Right cardiac atrium (tissue), 5 donors: ENCODE measurements at regions not wholly inside any gene's neighbourhood (a gene's known extent, or its start where the extent isn't known, plus 50 kb on each side); places are given as distances from the start of the nearest gene placed in this dataset.

Experiments
- ATAC-seq, 2 donors: fragments of 200-7000 bp; cut with Tn5 transposase; one replicate each; pipeline versions ENCODE4 v1.8.0 to v1.9.1; 2020; ENCODE audit warnings: moderate library complexity in 2 of 2, mild to moderate bottlenecking in 1 of 2
- DNase-seq, 3 donors: peaks; one replicate each; pipeline ENCODE4 v3.0.0-alpha.2; 2020
- H3K27ac ChIP-seq: one replicate; pipeline ENCODE4 v1.5.1; 2013; ENCODE audit warnings: mild to moderate bottlenecking, low read length, control low read depth, moderate library complexity
- H3K27me3 ChIP-seq: one replicate; pipeline ENCODE4 v1.6.1; 2013; ENCODE audit not compliant: control insufficient read depth, insufficient read depth
- H3K4me1 ChIP-seq: one replicate; pipeline ENCODE4 v1.6.1; 2013; ENCODE audit warnings: low read length; ENCODE audit not compliant: control insufficient read depth, insufficient read depth
- H3K4me3 ChIP-seq: one replicate; pipeline ENCODE4 v1.5.1; 2013; ENCODE audit warnings: low read length, control low read depth
- H3K9me3 ChIP-seq: one replicate; pipeline ENCODE4 v1.6.1; 2013; ENCODE audit warnings: low read length; ENCODE audit not compliant: control insufficient read depth
- WGBS: extraction: QIAGEN DNeasy Blood & Tissue Kit; methylation state at CpG from one replicate; pipeline ENCODE4 v1.1.7; 2013; 5-methylcytosine and 5-hydroxymethylcytosine counted together
- intact Hi-C, 4 donors: fragments of 100-400 bp; cut with DNase I; formaldehyde crosslinking; loops; one replicate each; pipeline versions ENCODE4 v1.11.0 to v1.14.0; 2022 to 2023
- donor health status: healthy with polysubstance abuse.
- donor health status: DM: no; HTN: yes; CAD: no.
- donor health status: DM: no; HTN: no; CAD: no.
- donor health status: DM: no; HTN: yes; CAD: no; lungs with severe emphysema.
- donor health status: DM: yes; HTN: yes; CAD: no.

DNA sequence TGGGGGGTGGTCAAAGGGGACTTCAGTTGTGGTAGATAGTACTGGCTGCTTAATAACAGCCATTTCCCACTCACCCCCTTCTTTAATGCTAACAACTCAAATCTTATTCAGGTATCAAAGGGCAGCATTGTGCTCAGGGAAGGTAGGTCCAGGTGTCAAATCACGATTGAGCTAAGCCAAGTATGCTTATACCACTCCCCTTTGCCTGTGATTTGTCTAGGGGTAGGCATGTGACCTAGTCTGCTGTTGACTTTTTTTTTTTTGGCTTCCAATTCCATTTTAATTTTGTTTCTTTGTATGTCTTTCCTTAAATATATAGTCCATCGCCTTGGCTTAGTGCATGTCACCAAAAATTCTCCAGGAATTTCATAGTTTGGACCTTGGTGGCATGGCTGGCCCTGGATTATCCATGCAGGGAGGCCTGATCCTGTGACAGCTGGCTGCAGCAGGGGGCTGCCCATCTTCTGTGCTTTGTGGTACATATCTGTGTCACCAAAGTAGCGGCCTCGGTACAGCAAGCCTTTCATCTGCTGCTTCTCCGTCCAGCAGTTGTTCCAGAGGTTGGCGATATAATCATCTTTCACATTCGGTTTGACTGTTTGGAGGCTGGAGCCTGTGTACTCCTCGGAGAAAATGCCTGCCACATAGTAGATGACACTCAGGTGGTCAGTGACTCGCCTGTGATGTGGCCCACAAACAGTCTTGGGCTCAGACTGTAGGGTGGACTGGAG is 68.1 kb upstream of the SPRED2 start:
- Histone ChIP-seq H3K27me3 (no peaks in the 10 kb centered on the region), H3K9me3 (no peaks in the 10 kb centered on the region), H3K4me3 (no peak overlapping the region), H3K27ac (no peak overlapping the region), H3K4me1 (no peaks in the 10 kb centered on the region)
- WGBS: 91% methylated on average over 9 of the region's 9 CpGs
- intact Hi-C loops: no loop called here
- DNase-seq (no peak), ATAC-seq (no peak)

DNA sequence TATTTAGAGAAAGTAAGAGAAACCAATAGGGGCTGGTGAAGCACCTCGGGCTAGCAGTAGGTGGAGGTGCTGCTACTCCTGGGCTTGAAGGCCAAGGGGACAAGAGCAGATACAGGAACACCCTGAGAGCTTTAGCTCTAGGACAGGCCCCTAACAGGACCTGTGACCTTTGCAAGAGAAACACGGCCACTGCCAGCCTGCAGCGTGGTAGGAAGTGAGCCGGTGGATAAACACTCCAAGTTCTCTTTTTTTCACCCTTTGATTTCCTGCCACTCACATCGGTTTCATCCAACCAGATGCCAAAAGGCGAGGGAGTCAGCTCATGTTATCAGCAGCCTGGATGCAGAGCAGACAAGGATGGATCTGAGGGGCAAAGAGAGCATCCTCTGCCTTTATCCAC is 66.8 kb upstream of the SPRED2 start:
- Histone ChIP-seq H3K27ac (no peak overlapping the region), H3K27me3 (no peaks in the 10 kb centered on the region), H3K9me3 (no peaks in the 10 kb centered on the region), H3K4me3 (no peak overlapping the region), H3K4me1 (no peaks in the 10 kb centered on the region)
- WGBS: 43% methylated on average over 6 of the region's 6 CpGs
- ATAC-seq: no peak
- DNase-seq: no peak
- intact Hi-C loops: no loop called here

GRCh38 chr2:65498396-65498795 is 66.0 kb upstream of the SPRED2 start:
- intact Hi-C loops: no loop called here
- H3K4me1 ChIP-seq: no peaks in the 10 kb centered on the region
- H3K27me3 ChIP-seq: no peaks in the 10 kb centered on the region
- H3K4me3 ChIP-seq: no peak overlapping the region
- no peak overlapping the region for H3K27ac ChIP-seq
- 87% methylated on average over 4 of the region's 4 CpGs for WGBS
- DNase-seq (no peak), ATAC-seq (no peak)
- H3K9me3 ChIP-seq: no peaks in the 10 kb centered on the region

GRCh38 chr2:65495251-65495877 is 63.0 kb upstream of the SPRED2 start:
- DNase-seq: no peak
- no peak for ATAC-seq
- Histone ChIP-seq H3K4me1 (no peaks in the 10 kb centered on the region), H3K27ac (no peak overlapping the region), H3K27me3 (no peaks in the 10 kb centered on the region), H3K4me3 (no peak overlapping the region), H3K9me3 (no peaks in the 10 kb centered on the region)
- intact Hi-C loops: no loop called here
- WGBS: 67% methylated on average over 4 of the region's 4 CpGs

GRCh38 chr2:65494078-65494477 is 61.7 kb upstream of the SPRED2 start:
- DNase-seq: no peak
- no peaks in the 10 kb centered on the region for H3K27me3 ChIP-seq
- H3K4me1 ChIP-seq: no peaks in the 10 kb centered on the region
- 95% methylated on average over 3 of the region's 3 CpGs for WGBS
- H3K4me3 ChIP-seq: no peak overlapping the region
- intact Hi-C loops: no loop called here
- no peak overlapping the region for H3K27ac ChIP-seq
- ATAC-seq: no peak
- H3K9me3 ChIP-seq: no peaks in the 10 kb centered on the region

- WGBS: 62% methylated on average over 7 of the region's 7 CpGs
- Histone ChIP-seq H3K4me3 (no peak overlapping the region), H3K27ac (no peak overlapping the region), H3K27me3 (no peaks in the 10 kb centered on the region), H3K9me3 (no peaks in the 10 kb centered on the region), H3K4me1 (no peaks in the 10 kb centered on the region)
- ATAC-seq: no peak
- DNase-seq: no peak
- intact Hi-C loops: no loop called here
Observed at GRCh38 chr2:65491381-65491905, 59.0 kb upstream of the SPRED2 start.

GRCh38 chr2:65490222-65490621 is 57.8 kb upstream of the SPRED2 start:
- intact Hi-C loops: no loop called here
- H3K4me3 ChIP-seq: no peak overlapping the region
- no peaks in the 10 kb centered on the region for H3K9me3 ChIP-seq
- H3K4me1 ChIP-seq: no peaks in the 10 kb centered on the region
- H3K27ac ChIP-seq: no peak overlapping the region
- ATAC-seq (no peak), DNase-seq (no peak)
- no peaks in the 10 kb centered on the region for H3K27me3 ChIP-seq
- 96% methylated on average over 3 of the region's 3 CpGs for WGBS

GRCh38 chr2:65489269-65489668 is 56.9 kb upstream of the SPRED2 start:
- H3K4me1 ChIP-seq: no peaks in the 10 kb centered on the region
- H3K27me3 ChIP-seq: no peaks in the 10 kb centered on the region
- no peaks in the 10 kb centered on the region for H3K9me3 ChIP-seq
- DNase-seq (no peak), ATAC-seq (no peak)
- H3K27ac ChIP-seq: no peak overlapping the region
- intact Hi-C loops: no loop called here
- H3K4me3 ChIP-seq: no peak overlapping the region
- 41% methylated on average over 5 of the region's 5 CpGs for WGBS

- no peak overlapping the region for H3K4me3 ChIP-seq
- H3K27ac ChIP-seq: no peak overlapping the region
- 87% methylated on average over 3 of the region's 3 CpGs for WGBS
- H3K9me3 ChIP-seq: no peaks in the 10 kb centered on the region
- no peaks in the 10 kb centered on the region for H3K27me3 ChIP-seq
- ATAC-seq (no peak), DNase-seq (no peak)
- H3K4me1 ChIP-seq: no peaks in the 10 kb centered on the region
- intact Hi-C loops: no loop called here
Observed at GRCh38 chr2:65488527-65488926, 56.1 kb upstream of the SPRED2 start.

GRCh38 chr2:65487404-65487803 is 55.0 kb upstream of the SPRED2 start:
- no peaks in the 10 kb centered on the region for H3K27me3 ChIP-seq
- no peaks in the 10 kb centered on the region for H3K9me3 ChIP-seq
- WGBS: 81% methylated on average over 5 of the region's 5 CpGs
- no peaks in the 10 kb centered on the region for H3K4me1 ChIP-seq
- ATAC-seq (peak in 1 of 2 donors; percentile 26), DNase-seq (no peak)
- H3K4me3 ChIP-seq: no peak overlapping the region
- intact Hi-C loops: no loop called here
- no peak overlapping the region for H3K27ac ChIP-seq

- 91% methylated on average over 4 of the region's 4 CpGs for WGBS
- Histone ChIP-seq H3K9me3 (no peaks in the 10 kb centered on the region), H3K27me3 (no peaks in the 10 kb centered on the region), H3K4me1 (no peaks in the 10 kb centered on the region), H3K27ac (no peak overlapping the region), H3K4me3 (no peak overlapping the region)
- DNase-seq: no peak
- ATAC-seq: no peak
- intact Hi-C loops: no loop called here
Observed at GRCh38 chr2:65486802-65487201, 54.4 kb upstream of the SPRED2 start.
